Fibroblast of the aortic adventitia (primary cell): ENCODE measurements at regions not wholly inside any gene's neighbourhood (a gene's known extent, or its start where the extent isn't known, plus 50 kb on each side); places are given as distances from the start of the nearest gene placed in this dataset.

Experiments used
- DNase-seq: peaks from one replicate; pipeline ENCODE4 v3.0.0-alpha.2; 2010; ENCODE audit warnings: low read depth
- H3K4me3 ChIP-seq: 2 replicates; pipeline ENCODE4 v1.5.1; 2011; ENCODE audit warnings: low read depth, mild to moderate bottlenecking, control low read depth, low read length, moderate library complexity
- TF ChIP-seq, protein P1 (sequence below): IDR thresholded peaks from 2 replicates; pipeline ENCODE4 v1.5.1; 2011; ENCODE audit warnings: mild to moderate bottlenecking, low read length, control low read depth, inconsistent platforms; ENCODE audit not compliant: insufficient read depth

DNA sequence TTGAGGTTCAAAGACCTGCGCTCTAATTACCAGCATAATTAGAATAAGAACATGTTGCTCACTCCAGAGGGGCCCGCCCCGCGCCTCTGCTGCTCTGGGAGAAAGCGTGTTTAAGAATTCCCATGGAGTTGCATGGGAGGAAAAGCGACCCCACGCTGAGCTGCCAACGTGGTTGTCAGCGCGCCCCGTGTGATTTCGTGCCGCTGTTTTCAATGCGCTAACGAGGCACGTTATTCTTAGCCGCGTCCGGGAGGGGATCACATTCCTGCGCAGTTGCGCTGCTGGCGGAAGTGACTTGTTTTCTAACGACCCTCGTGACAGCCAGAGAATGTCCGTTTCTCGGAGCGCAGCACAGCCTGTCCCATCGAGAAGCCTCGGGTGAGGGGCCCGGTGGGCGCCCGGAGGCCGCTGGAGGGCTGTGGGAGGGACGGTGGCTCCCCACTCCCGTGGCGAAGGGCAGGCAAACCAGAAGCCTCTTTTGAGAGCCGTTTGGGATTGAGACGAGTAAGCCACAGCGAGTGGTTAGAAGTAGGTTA lies 173.8 kb upstream of the SOX1 start:
- H3K4me3 ChIP-seq: no peak overlapping the region
- no peak for DNase-seq
- TF ChIP-seq, protein P1, sequence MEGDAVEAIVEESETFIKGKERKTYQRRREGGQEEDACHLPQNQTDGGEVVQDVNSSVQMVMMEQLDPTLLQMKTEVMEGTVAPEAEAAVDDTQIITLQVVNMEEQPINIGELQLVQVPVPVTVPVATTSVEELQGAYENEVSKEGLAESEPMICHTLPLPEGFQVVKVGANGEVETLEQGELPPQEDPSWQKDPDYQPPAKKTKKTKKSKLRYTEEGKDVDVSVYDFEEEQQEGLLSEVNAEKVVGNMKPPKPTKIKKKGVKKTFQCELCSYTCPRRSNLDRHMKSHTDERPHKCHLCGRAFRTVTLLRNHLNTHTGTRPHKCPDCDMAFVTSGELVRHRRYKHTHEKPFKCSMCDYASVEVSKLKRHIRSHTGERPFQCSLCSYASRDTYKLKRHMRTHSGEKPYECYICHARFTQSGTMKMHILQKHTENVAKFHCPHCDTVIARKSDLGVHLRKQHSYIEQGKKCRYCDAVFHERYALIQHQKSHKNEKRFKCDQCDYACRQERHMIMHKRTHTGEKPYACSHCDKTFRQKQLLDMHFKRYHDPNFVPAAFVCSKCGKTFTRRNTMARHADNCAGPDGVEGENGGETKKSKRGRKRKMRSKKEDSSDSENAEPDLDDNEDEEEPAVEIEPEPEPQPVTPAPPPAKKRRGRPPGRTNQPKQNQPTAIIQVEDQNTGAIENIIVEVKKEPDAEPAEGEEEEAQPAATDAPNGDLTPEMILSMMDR: no peak

- no peak overlapping the region for H3K4me3 ChIP-seq
- DNase-seq: no peak
- TF ChIP-seq, protein P1: no peak
Observed at GRCh38 chr13:111893607-111894443, 173.1 kb upstream of the SOX1 start.

- H3K4me3 ChIP-seq: no peak overlapping the region
- DNase-seq: no peak
- TF ChIP-seq, protein P1: no peak
Observed at GRCh38 chr13:111895896-111896821, 170.8 kb upstream of the SOX1 start.

GRCh38 chr13:111897178-111897845 lies 169.6 kb upstream of the SOX1 start:
- no peak overlapping the region for H3K4me3 ChIP-seq
- TF ChIP-seq, protein P1: no peak
- DNase-seq: no peak

DNA sequence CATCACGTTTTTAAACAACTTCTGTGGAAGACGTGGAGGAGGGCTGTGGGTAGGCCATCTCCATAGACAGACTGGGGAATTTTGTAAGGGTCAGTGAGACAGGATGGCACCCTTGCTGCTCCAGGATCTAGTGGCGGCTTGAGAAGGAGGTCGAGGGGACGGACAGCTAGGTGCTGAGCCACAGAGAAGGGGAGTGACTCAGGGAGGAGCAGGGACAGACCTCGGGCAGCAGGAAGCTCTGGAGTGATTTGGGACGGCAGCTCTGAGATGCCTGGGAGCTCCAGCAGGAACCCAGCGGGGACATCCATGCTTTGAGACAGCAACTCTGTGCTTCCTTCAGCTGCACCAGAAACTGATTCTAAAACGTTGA lies 169.1 kb upstream of the SOX1 start:
- no peak for DNase-seq
- TF ChIP-seq, protein P1: no peak
- no peak overlapping the region for H3K4me3 ChIP-seq

- TF ChIP-seq, protein P1: no peak
- no peak overlapping the region for H3K4me3 ChIP-seq
- no peak for DNase-seq
Observed at GRCh38 chr13:111898956-111899713, 167.8 kb upstream of the SOX1 start.
